Embryonic facial prominence (tissue), 1 donor: ENCODE measurements at regions not wholly inside any gene's neighbourhood (a gene's known extent, or its start where the extent isn't known, plus 50 kb on each side); places are given as distances from the start of the nearest gene placed in this dataset.
"Not testable (repeated sequence)": the region's sequence is repeated elsewhere in the genome, so short reads cannot be mapped to it uniquely, and the experiment has no call there.

Source experiments
- DNase-seq: peaks from one replicate; pipeline ENCODE4 v3.0.0-alpha.2; 2016; ENCODE audit errors: extremely low spot score

DNA sequence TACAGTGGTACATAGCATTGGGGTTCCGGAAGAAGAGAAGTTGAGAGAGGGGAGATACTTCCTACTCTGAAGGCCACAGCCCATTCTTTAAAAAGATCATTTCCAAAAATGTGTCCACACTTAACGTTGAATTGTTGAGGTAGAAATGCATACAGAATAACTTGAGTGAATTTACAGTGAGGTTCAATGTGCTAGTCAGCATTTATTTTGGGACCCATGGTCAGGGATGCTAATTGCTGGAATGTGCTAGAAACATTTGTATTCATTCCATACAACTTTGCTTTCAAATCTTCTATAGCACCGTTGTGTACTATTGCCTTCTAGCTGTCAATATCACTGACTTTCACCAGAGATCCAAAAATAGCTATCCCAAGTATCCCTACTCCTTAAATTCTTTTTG is 325.9 kb downstream of the SATB2 start:
- DNase-seq, result no peak

DNA sequence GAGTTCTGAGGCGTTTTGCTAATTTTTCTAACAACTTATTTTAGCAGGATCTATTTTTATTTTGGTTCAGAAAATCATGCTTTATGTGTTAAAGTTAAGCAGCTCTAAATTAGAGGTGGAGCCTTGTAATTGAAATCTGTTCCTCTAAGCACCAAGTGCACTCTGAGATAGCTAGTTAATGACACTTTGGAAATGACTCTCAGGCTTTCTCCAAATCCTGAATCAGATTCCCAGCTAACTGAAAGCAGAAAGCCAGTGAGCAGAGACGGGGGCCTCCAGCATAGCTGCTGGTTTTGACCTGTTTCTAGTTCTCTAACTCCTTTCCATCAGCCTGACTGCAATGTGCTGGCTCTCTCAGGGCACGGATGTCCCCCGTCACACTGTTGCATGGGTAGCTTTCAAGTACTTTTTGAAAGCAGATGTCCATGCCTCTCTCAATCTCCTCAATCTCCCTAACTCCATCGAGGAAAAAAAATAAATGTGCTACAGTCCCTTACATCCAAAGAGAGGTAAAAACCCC is 326.5 kb downstream of the SATB2 start:
- DNase-seq, result no peak

DNA sequence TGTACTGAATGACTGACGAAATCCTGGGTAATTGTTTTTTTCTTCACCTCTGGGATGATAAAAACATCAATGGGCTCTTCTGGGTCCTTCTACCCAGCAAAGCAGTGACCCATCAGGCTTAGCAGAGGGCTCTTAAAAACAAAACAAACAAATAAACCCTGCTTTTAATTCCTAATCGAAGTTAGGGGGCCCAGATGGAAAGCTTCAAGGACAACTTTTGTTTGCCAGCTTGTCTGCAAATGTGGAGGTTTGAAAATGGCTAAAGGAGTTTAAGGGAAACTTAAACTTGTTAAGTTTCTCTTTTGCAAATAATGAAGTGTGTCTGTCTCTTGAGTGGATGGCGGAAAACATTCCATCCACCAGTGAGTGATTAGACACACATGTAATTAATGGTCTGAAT is 327.2 kb downstream of the SATB2 start:
- DNase-seq, result no peak

DNA sequence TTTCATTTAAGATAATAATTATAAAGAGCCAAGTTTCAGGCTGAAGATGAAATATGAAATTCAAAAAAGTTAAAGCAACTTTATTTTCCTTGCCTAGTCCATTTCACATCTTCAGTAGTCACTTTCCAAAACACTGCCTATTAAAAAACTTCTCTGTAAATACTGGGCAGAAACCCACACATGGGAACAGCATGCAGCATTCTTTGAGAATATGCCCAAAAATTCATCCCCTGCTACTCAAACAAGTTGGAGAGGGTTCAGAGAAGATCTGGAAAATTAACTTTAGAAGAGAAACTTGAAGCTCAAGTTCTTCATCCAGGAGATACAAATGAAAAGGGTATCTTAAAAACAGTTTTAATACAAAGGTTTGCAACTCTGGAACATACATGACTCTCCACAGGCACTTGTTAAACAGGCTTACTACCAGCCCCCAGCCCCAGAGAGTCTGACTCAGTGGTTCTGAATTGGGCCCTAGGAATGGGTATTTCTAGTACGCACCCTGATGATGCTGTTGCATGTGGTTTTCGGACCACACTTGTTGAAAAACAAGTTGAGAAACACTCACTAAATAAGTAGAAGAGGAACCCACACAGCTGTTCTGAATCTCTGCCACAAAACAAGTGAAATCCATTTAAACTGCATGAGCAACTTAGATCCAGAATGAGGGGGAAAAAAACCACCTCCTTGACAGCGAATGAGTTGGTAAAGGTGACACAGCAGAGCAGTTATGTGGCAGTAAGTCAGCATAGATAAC is 329.1 kb downstream of the SATB2 start:
- no peak for DNase-seq

DNA sequence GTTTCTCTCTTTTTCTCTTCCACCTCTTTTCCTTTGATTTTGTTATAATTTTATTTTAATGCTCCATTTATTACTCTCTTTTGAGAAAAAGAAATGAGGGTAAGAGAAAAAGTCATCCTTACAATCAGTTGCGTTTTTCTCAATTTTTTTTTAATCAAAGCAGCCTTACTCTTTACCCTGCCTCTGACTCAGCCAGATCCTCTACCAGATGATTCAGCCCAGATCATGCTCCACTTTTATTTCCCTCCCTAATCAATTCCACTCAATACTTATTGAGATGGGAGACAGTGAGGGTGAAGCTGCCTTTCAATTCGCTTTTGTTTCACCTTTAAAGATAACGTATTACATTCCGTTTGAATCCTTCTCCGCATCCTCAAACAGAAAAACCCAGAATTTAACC is 337.9 kb downstream of the SATB2 start:
- DNase-seq, result no peak

DNA sequence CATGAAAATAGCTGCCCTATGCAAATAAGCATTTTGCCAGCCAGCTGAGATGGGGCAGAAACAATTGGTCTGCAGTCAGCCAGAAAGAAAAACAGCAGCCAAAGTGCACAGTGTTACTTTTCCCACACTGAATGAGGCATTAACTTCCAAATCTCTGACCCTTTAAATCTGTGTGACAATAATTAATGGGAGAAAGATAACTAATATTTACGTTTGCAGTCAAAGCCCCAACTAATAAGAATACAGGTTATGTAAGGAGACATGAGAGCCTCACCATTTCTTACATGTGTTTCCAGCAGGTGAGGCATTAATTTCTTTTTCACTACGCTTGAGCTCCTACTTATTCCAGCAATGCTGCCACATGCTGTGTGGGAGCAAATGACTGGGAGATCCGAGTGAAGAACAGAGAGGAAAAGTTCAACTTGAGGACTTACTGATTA is 339.0 kb downstream of the SATB2 start:
- no peak for DNase-seq

DNA sequence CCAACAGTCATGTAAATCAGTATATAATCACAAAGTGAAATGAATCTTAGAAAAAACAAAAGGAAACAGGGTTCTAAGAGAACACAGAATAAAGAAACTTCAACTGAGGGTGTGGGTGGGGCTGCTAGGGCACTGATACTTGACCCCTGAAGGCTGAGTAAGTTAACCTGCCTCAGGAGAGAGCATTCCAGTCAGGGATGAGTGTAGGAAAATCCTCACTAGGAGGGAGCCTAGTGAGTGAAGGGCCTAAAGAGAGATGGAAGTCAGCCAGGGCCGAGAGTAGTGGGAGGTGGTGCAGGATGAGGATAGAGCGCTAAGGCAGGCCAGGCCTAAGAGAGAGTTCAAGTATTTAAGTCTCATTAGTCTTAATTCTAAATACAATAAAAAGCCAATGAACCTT is 342.6 kb downstream of the SATB2 start:
- no peak for DNase-seq

DNA sequence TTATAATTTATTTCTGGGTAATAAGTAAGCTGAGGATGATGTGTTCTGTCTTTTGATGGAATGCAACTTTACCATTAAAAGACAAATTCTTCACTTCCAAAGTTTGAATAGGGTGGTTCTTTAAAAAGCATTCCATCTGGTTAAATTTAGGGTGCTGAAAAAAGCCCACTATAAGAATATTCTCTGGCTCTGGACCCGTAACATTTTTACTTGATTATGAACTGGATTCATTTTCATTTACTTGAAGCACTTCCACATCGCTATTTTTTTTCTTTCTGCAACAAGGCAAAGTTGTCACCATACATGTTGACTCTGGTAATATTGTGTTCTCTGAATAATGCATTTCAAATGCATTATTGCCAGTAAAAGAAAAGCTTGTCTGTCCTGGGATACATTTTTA is 344.6 kb downstream of the SATB2 start:
- DNase-seq, result no peak

DNA sequence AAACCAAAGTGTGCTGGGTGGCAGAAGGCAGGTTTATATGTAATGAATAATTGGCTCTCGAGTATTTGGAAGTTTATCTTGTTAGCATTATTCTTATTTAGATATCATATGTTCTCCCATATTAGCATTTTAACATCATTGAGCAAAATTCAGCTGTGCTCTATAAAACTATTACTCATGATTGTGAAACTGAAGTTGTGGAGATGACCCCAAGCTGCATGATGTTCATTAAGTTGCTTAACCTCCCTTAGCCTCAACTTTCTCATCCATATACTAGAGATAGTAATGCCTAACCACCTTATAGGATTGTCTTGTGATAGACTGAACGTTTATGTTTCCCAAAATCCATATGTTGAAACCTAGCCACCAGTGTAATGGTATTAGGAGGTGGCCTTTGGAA is 346.3 kb downstream of the SATB2 start:
- DNase-seq, result no peak

DNA sequence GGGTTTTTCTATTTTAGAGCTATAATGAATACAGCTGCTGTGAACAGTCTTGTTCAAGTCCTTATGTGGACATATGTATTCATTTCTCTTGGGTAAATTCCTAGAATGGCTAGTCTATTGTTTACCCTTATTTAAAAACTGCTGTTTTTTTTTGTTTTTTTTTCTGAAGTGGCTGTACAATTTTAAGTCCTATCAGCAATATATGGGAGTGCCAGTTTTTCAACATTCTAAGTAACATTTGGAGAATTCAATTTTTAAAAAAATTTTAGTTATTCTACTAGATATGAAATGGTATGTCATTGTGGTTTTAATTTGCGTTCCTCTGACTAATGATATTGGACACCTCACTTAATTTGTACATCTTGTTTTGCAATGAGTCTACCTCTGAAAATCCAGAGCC is 349.7 kb downstream of the SATB2 start:
- no peak for DNase-seq

DNA sequence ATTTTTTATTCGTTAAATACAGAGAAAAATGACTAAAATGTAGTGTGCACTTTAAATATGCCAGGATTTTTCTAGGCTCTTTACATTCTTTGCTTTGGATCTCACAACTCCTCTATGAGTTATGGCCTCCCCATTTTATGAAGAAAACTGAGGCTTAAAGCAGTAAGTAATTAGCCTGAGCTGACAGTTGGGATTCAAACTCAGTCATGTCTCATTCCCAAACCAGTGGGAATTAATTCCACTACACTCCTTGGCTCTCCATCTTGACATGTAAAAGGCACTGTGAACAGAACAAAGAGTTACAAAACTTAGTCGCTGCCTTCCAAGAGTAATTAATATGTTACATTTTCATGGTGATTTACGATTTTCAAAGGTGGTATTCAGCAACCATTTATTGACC is 351.9 kb downstream of the SATB2 start:
- DNase-seq, result no peak

DNA sequence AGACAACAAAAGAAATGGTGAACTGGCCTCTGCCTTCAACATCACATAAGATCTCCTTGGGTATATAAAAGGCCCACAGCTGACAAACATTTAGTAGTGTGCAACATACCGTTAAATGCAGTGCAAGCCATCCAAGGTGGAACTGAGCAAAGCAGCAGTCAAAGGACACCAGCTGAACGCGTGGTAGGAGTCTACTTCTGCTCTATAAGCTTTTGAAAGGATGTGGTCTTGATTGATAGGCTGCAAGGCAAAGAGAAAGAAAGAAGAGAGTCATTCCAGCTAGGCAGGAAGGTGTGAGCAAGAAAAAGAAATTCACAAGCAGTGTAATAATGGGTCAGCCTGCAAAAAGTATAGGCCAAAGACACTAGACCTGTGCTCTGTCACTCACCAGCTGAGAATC is 356.3 kb downstream of the SATB2 start:
- no peak for DNase-seq

DNA sequence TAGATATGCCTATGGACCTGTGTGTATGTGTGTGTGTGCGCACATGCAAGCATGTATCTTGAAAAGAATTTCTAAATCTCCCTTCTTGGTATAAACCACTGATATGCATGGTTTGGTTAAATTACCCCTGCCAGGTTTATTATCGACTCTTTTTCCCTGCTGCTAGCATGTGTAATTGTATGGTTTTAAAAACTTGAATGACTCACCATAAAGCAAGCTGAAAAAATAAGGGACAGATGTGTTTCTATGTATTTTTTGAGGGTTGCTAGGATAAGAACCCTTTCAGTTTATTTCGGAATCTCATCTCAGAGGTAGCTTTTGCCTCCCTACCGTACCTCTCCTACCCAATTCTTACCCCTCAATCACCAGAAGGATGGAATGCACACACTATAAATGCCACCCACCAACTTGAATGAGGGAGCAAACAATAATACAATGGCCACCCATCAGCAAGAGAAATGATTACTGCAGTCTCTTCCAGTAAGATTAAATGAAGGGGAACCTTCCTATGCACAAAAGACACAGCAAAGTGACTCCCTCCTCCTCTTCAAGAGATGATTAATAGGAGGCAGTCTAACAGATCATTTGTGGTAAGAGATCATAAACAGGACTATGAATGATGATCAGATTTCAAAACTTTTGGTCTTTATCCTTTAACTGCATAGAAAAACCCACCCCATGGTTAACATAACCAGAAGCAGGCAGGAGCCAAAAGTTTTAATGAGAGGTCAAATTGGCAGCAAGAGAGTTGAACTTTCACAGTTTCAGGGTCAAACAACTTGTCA is 357.2 kb downstream of the SATB2 start:
- DNase-seq, result peak; percentile 27

DNA sequence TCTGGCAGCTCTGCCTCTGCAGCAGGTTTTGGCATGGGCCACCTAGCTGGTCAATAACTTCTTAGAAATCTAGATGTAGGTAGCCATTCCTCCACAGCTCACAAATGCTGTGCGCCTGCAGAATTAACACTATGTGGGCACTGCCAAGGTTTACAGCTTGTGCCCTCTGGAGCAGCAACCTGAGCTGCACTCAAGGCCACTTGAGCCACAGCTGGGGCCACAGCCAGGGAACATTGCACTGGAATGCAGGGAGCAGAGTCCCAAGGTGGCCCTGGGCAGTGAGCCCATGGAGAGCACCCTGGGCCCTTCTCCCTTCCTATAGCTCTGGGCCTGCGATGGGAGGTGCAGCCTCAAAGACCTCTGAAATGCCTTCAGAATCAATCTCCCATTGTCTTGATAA is 365.3 kb downstream of the SATB2 start:
- no peak for DNase-seq

DNA sequence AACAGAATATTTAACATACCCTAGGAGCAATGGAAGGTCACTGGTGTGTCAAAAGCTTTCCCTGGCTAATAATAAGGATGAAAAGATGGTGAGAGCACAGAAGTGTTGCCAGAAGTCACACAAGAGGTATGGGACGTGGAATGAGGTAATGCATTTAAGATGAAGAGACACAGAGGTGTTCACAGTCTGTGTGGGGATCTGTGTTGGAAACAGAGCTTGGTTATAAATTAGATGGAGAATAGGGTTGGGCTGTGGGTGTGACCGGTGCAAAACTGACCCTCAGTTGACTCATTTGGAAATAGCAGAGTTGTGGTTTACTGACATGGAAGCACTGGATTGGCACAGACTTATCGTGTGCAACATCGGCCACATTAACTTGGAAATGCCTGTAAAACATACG is 372.5 kb downstream of the SATB2 start:
- DNase-seq, result no peak

DNA sequence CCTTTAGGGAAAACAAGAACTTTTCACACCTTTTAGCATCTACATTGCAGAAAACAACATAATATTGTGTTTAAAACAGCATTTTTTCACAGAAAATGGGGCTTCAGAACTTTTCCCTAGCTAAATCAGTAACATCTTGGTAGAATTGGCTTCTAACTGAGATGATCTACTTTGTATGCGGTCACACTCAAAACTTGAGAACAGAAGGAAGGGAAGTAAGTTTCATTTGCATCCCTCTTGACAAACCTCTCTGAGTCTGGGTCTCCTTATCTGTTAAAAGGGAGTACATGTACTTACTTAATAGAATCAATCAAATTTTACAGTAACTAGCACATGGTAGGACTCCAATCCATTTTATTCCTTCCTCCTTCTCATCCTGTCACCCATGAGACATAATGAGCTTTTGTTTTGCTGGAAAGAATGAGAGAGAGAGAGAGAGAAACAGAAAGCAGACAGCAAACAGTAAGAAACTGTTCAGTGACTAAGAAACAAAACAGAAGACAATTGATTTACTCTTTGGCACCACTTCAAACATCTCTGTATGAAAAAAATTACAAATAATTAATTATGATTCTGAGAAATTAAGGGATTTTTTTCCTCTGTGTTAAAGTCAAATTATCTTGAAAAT is 387.3 kb downstream of the SATB2 start:
- no peak for DNase-seq

DNA sequence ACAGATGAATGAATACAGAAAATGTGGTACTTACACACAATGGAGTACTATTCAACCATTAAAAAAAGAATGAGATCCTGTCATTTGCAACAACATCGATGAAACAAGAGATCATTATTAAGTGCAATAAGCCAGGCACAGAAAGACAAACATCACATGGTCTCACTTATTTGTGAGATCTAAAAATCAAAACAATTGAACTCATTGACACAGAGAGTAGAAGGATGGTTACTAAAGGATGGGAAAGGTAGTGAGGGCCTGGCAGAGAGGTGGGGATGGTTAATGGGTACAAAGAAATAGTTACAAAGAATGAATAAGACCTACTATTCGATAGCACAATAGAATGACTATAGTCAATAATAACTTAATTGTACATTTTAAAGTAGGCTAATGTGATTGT is 393.5 kb downstream of the SATB2 start:
- no peak for DNase-seq

DNA sequence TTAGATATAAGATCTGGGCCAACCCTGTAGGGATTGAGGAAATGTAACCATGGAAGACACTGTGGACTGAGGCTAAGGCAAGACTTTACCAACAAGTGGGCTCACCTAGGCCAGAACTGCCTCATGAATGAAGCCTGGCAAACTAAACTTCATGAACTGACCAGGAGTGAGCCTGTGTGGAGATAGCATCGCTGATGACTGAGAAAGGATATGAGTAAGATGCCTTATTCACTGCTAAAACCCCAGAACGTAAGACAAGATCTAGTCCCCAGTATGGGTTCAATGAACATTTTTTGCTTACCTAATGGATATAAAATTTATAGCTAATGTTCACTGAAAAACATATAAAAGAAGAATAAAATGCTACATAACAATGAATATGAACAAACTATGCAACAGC is 399.8 kb downstream of the SATB2 start:
- DNase-seq, result no peak

DNA sequence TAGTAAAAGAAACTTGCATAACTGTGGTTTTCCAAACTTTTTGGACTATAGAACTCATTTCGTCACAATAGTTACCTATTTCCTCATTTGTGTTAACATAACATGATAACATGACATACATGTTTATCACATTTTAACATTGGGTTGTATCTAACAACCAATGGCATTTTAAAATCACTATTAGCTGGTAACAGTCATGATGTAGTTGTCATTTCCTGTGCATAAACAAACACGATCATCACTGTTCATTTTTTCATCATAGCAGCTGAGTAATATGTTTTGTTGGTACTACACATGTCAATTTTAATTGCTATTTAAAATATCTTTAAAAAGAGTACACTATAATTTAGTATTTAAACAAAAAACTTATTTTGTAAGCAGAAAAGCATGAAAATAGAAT is 402.4 kb downstream of the SATB2 start:
- DNase-seq, result no peak

DNA sequence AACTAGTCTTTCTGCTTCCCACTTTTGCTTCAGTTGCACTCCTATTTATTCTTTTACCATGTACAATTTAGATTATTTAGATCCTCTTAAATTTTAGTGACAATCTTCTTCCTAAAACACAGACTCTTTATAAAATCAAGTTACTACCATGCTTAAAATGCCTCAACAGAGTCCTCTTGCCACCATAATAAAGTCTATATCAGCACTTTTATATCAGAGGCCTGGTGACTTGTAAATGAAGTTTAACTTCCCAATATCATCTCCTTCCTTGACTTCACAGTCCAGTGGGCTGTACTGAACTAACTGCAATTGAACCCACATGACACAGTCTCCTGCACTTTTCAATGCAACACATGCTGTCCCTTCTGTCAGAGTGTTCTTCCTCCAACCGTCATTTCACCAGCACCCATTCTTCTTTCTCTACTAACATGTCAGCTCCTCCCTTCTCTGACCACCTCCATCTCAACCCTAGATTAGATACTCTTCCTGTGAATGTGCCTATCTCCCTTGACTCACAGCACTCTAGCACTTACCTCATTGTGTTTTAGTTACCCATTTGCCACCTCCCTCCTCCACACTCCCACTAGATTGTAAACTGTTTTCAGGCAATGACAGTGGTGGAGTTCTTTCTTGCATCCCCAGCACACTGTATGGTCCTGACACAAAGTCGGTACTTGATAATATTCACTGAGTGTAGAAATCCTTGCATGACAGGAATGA is 414.9 kb downstream of the SATB2 start:
- DNase-seq, result no peak

DNA sequence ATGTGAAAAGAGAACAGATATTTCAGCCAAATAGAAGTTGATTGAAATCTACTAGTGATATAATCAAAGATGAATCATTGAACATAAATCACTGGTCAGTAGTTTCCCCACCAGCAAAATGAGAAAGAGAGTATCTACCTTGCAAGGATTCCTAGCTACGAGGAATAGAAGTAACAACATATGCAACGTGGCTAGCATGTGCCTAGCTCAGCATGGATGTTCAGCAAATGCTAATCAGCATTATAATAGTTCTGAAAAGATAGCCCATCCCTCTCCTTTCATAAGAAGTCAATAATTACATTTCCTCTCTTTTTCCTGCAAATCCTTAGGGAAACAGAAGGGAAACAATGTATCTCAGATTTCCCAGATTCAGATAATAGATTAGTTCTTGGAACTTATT is 417.2 kb downstream of the SATB2 start:
- DNase-seq, result no peak

DNA sequence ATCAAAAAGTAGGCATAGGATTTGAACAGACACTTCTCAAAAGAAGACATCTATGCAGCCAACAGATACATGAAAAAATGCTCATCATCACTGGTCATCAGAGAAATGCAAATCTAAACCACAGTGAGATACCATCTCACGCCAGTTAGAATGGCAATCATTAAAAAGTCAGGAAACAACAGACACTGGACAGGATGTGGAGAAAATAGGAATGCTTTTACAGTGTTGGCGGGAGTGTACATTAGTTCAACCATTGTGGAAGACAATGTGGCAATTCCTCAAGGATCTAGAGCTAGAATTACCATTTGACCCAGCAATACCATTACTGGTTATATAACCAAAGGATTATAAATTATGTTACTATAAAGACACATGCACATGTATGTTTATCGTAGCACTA is 424.0 kb downstream of the SATB2 start:
- not testable (repeated sequence) for DNase-seq
